ENCODE measurements at regions not wholly inside any gene's neighbourhood (a gene's known extent, or its start where the extent isn't known, plus 50 kb on each side); places are given as distances from the start of the nearest gene placed in this dataset.

DNA sequence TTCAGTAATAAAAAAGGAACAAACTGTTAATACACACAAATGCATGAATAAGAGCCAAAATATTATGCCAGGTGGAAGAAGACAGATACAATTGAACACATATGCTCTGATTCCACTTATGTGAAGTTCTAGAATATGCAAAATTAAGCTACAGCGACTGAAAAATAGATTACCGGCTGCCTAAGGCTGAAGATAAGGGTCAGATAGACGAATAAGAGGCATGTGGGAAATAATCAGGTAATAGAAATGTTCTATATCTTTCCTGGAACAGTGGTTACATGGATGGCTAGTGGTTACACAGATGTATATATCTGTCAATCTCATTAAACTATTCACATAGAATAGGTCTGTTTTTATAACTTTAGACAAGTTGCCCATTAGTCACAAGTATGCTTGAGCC is 51.9 kb upstream of the REG3G start:
- TF ChIP-seq CTCF (IDR thresholded peaks at IDR 0.05), result no peak
- no peak for TF ChIP-seq POLR2A (IDR thresholded peaks at IDR 0.05)
